Tibial artery (tissue), 4 donors: ENCODE measurements at regions not wholly inside any gene's neighbourhood (a gene's known extent, or its start where the extent isn't known, plus 50 kb on each side); places are given as distances from the start of the nearest gene placed in this dataset.

Experiments used
- DNase-seq, 2 donors: peaks; one replicate each; pipeline ENCODE4 v3.0.0-alpha.2; 2019
- H3K27ac ChIP-seq, 2 donors: fragments of 200-600 bp; sonication (generic) in 1 of 2; 1 replicate in 1 of 2; 2 replicates in 1 of 2; pipeline ENCODE4 v1.5.1; 2018 to 2019; ENCODE audit warnings: mild to moderate bottlenecking in 1 of 2
- H3K27me3 ChIP-seq, 2 donors: fragments of 200-600 bp; sonication (generic) in 1 of 2; one replicate each; pipeline versions ENCODE4 v1.5.1 to v1.6.0; 2016 to 2019
- H3K36me3 ChIP-seq, 3 donors: fragments of 200-600 bp; sonication (generic) in 2 of 3; one replicate each; pipeline ENCODE4 v1.5.1; 2016 to 2019; ENCODE audit warnings: mild to moderate bottlenecking in 2 of 3
- H3K4me1 ChIP-seq, 4 donors: fragments of 200-600 bp; sonication (generic) in 2 of 4; 1 replicate in 3 of 4; 2 replicates in 1 of 4; pipeline ENCODE4 v1.5.1; 2016 to 2019
- H3K4me3 ChIP-seq, 2 donors: fragments of 200-600 bp; sonication (generic) in 1 of 2; 1 replicate in 1 of 2; 2 replicates in 1 of 2; pipeline ENCODE4 v1.5.1; 2018 to 2019; ENCODE audit warnings: mild to moderate bottlenecking in 2 of 2
- H3K9me3 ChIP-seq, 3 donors: fragments of 200-600 bp; sonication (generic) in 1 of 3; one replicate each; pipeline ENCODE4 v1.5.1; 2016 to 2019
- intact Hi-C: fragments of 100-400 bp; cut with DNase I; formaldehyde crosslinking; loops from one replicate; pipeline ENCODE4 v1.15.0; 2023; ENCODE audit warnings: low total_unique reads
- TF ChIP-seq, protein P1 (sequence below), 2 experiments: fragments of 200-600 bp in 1 of 2; fragments of 450-650 bp in 1 of 2; IDR thresholded peaks; one replicate each; pipeline ENCODE4 v1.5.1; 2017 to 2019; ENCODE audit warnings: antibody characterized with exemption in 2 of 2, mild to moderate bottlenecking in 1 of 2, moderate library complexity in 1 of 2

- DNase-seq = no peak
- no peaks in the 10 kb centered on the region for H3K4me1 ChIP-seq
- no peaks in the 10 kb centered on the region for H3K36me3 ChIP-seq
- no peaks in the 10 kb centered on the region for H3K27me3 ChIP-seq
- H3K27ac ChIP-seq = no peak overlapping the region
- no peak overlapping the region for H3K4me3 ChIP-seq
- H3K9me3 ChIP-seq = no peaks in the 10 kb centered on the region
- TF ChIP-seq, protein P1, sequence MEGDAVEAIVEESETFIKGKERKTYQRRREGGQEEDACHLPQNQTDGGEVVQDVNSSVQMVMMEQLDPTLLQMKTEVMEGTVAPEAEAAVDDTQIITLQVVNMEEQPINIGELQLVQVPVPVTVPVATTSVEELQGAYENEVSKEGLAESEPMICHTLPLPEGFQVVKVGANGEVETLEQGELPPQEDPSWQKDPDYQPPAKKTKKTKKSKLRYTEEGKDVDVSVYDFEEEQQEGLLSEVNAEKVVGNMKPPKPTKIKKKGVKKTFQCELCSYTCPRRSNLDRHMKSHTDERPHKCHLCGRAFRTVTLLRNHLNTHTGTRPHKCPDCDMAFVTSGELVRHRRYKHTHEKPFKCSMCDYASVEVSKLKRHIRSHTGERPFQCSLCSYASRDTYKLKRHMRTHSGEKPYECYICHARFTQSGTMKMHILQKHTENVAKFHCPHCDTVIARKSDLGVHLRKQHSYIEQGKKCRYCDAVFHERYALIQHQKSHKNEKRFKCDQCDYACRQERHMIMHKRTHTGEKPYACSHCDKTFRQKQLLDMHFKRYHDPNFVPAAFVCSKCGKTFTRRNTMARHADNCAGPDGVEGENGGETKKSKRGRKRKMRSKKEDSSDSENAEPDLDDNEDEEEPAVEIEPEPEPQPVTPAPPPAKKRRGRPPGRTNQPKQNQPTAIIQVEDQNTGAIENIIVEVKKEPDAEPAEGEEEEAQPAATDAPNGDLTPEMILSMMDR (IDR thresholded peaks at IDR 0.05) = no peak
- intact Hi-C loops = no loop called here
Measured at GRCh38 chrX:51824061-51824460, 69.4 kb upstream of the MAGED1 start.

GRCh38 chrX:51825436-51825835 is 68.0 kb upstream of the MAGED1 start:
- TF ChIP-seq, protein P1 (IDR thresholded peaks at IDR 0.05) = no peak
- no peak for DNase-seq
- H3K36me3 ChIP-seq = no peaks in the 10 kb centered on the region
- H3K27me3 ChIP-seq = no peaks in the 10 kb centered on the region
- intact Hi-C loops = no loop called here
- H3K27ac ChIP-seq = no peak overlapping the region
- no peak overlapping the region for H3K4me3 ChIP-seq
- H3K4me1 ChIP-seq = no peaks in the 10 kb centered on the region
- no peaks in the 10 kb centered on the region for H3K9me3 ChIP-seq

DNA sequence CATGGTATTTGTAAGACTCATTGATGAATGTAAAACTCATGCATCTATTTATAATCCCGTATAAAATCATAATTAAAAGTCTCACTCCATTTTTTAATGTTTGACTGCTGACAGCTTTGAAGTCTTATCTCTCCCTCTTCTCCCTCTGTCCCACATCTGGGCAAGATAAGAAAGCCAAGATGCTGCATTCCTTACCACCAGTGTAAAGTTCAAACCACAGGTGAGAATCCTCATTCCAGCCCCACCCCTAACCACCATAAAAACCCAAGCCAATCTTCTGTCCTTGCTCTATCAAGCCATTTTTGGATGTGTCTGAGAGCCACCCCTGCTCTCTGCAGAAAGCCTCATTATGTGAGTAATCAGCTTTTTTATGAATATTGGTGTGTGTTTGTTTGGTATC is 59.3 kb upstream of the MAGED1 start:
- TF ChIP-seq, protein P1 (IDR thresholded peaks at IDR 0.05) = no peak
- Histone ChIP-seq H3K4me1 (no peaks in the 10 kb centered on the region), H3K36me3 (no peaks in the 10 kb centered on the region), H3K27ac (no peak overlapping the region), H3K4me3 (no peak overlapping the region), H3K9me3 (no peaks in the 10 kb centered on the region), H3K27me3 (no peaks in the 10 kb centered on the region)
- intact Hi-C loops = no loop called here
- DNase-seq = no peak

DNA sequence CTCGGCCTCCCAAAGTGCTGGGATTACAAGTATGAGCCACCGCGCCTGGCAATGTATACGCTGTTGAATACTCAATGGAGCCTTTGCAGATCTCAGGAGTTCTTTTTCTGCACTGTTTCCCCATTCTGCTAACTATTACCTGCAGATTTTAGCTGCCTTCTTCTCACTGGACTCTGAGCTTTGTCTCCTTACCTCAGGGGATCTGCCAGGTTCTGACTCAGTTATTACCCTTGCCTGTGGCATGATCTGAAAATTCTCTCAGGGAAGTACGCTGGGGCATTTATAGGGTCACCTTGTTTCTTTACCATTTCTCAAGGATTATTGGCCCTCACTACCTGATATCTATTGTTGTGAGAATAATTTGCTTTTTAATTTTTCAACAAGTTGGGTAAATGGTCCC is 56.6 kb upstream of the MAGED1 start:
- H3K36me3 ChIP-seq = no peaks in the 10 kb centered on the region

GRCh38 chrX:51837451-51837850 is 56.0 kb upstream of the MAGED1 start:
- TF ChIP-seq, protein P1 (IDR thresholded peaks at IDR 0.05) = no peak
- intact Hi-C loops = no loop called here
- Histone ChIP-seq H3K36me3 (no peaks in the 10 kb centered on the region), H3K4me3 (no peak overlapping the region), H3K27me3 (no peaks in the 10 kb centered on the region), H3K9me3 (peaks cover 0 to 4% (median 0%) of the 10 kb centered on the region in 3 donors), H3K27ac (no peak overlapping the region), H3K4me1 (no peaks in the 10 kb centered on the region)
- DNase-seq = no peak

More for the DNA sequence above, 56.6 kb upstream of the MAGED1 start:
- no peak overlapping the region for H3K4me3 ChIP-seq
- intact Hi-C loops = no loop called here
- peaks cover 0 to under 1% (median 0%) of the 10 kb centered on the region in 3 donors for H3K9me3 ChIP-seq
- H3K27me3 ChIP-seq = no peaks in the 10 kb centered on the region
- TF ChIP-seq, protein P1 (IDR thresholded peaks at IDR 0.05) = no peak
- H3K4me1 ChIP-seq = no peaks in the 10 kb centered on the region
- DNase-seq = no peak
- no peak overlapping the region for H3K27ac ChIP-seq

DNA sequence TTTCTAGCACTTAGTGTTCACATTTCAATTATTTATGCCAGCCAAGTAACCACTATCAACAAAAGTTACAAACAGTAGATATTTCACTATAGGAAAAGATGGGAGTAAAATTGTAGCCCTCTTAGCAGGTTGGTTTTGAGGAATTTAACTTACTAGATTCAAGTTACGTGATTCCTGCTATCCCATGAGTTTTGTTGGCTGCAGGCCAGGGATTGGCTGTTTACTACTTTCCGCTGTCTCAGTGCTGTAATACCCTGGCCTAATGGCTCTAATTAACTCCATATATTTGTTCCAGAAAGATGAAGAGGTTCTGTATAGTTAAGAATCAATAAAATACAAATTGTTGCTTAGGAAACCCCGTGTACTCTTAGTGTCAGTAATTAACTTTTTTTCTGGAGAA is 55.5 kb upstream of the MAGED1 start:
- peak in 1 of 2 donors; percentile 25 for DNase-seq
- Histone ChIP-seq H3K27ac (no peak overlapping the region), H3K9me3 (peaks cover 0 to 4% (median 0%) of the 10 kb centered on the region in 3 donors), H3K4me1 (no peaks in the 10 kb centered on the region), H3K27me3 (no peaks in the 10 kb centered on the region), H3K4me3 (no peak overlapping the region), H3K36me3 (no peaks in the 10 kb centered on the region)
- intact Hi-C loops = no loop called here
- TF ChIP-seq, protein P1 (IDR thresholded peaks at IDR 0.05) = no peak
